ENCODE measurements at regions not wholly inside any gene's neighbourhood (a gene's known extent, or its start where the extent isn't known, plus 50 kb on each side); places are given as distances from the start of the nearest gene placed in this dataset.

DNA sequence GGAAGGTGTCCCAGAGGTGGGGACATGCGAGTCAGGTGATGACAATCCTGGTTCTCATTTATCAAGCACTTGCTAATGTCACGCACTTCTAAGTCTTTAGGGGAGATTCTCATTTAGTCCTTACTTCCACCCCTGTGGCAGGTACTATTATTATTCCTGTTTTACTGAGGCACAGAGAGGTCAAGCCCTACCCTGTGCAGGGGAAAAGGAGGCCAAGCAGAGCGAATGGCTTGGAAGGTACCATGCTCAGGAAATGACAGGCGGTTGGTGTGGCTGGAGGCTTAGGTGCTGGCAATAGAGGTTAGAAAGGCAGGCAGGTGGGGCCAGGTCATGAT, 268.9 kb downstream of the UACA start:
- TF ChIP-seq, protein P1, sequence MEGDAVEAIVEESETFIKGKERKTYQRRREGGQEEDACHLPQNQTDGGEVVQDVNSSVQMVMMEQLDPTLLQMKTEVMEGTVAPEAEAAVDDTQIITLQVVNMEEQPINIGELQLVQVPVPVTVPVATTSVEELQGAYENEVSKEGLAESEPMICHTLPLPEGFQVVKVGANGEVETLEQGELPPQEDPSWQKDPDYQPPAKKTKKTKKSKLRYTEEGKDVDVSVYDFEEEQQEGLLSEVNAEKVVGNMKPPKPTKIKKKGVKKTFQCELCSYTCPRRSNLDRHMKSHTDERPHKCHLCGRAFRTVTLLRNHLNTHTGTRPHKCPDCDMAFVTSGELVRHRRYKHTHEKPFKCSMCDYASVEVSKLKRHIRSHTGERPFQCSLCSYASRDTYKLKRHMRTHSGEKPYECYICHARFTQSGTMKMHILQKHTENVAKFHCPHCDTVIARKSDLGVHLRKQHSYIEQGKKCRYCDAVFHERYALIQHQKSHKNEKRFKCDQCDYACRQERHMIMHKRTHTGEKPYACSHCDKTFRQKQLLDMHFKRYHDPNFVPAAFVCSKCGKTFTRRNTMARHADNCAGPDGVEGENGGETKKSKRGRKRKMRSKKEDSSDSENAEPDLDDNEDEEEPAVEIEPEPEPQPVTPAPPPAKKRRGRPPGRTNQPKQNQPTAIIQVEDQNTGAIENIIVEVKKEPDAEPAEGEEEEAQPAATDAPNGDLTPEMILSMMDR (IDR thresholded peaks at IDR 0.05; ENCODE audit: low read depth, low read length, poor library complexity, severe bottlenecking) = no peak
- no peak for TF ChIP-seq EZH2phosphoT487 (IDR thresholded peaks at IDR 0.05; ENCODE audit: borderline replicate concordance, low read length)
